ENCODE measurements at regions not wholly inside any gene's neighbourhood (a gene's known extent, or its start where the extent isn't known, plus 50 kb on each side); places are given as distances from the start of the nearest gene placed in this dataset.

GRCh38 chr7:4523219-4523618 is 158.9 kb upstream of the FOXK1 start:
- in situ Hi-C loops (cut with MboI) (no loop called here), intact Hi-C loops (cut with micrococcal nuclease) (no loop called here)
- CTCF ChIA-PET (ENCODE audit: low intra/inter-chr PET ratio) = no interaction called here
- Histone ChIP-seq H3K27me3 (ENCODE audit: control insufficient read depth in 2 of 2, insufficient read depth in 2 of 2, low read length in 2 of 2) (peaks cover 0 to 4% of the 10 kb centered on the region in 2 experiments; a peak in 2 of 5 replicates), H3K9me1 (ENCODE audit: control insufficient read depth, insufficient read depth, low read length) (no peaks in the 10 kb centered on the region), H3K27ac (ENCODE audit: extremely low read depth, low read depth, low read length) (no peak overlapping the region), H3K4me2 (ENCODE audit: insufficient read depth, low read length) (no peak overlapping the region), H4K20me1 (replicated peaks; ENCODE audit: control insufficient read depth, insufficient read depth, low read length) (no peaks in the 10 kb centered on the region), H3K79me2 (ENCODE audit: control insufficient read depth, insufficient read depth, low read length) (no peaks in the 10 kb centered on the region), H3K9me3 (replicated peaks; ENCODE audit: control insufficient read depth, insufficient read depth, low read depth, low read length) (no peaks in the 10 kb centered on the region), H3K4me3 (no peak overlapping the region), H3K9ac (ENCODE audit: insufficient read depth in 1 of 2, low read depth in 2 of 2, low read length in 2 of 2) (no peak overlapping the region), H2AFZ (ENCODE audit: low read depth, low read length) (no peak overlapping the region), H3K36me3 (ENCODE audit: control insufficient read depth, insufficient read depth, low read length) (no peaks in the 10 kb centered on the region), H3K4me1 (replicated peaks in 1 of 2; ENCODE audit: control insufficient read depth in 2 of 2, insufficient read depth in 2 of 2, low read length in 2 of 2) (no peaks in the 10 kb centered on the region)
- POLR2A ChIA-PET = interaction anchor here (0.6 kb wide), 1 partner anchor 1428 kb away, joined by 5 read pairs; no protein-coding TSS in a partner anchor
- TF ChIP-seq THAP7 (CRISPR knock-in tag; IDR thresholded peaks at IDR 0.05) = no peak
- TF ChIP-seq GMEB1 (CRISPR knock-in tag; IDR thresholded peaks at IDR 0.05) = no peak
- TF ChIP-seq FOXO4 (CRISPR knock-in tag; IDR thresholded peaks at IDR 0.05) = no peak
- no peak for TF ChIP-seq ZNF140 (CRISPR knock-in tag; IDR thresholded peaks at IDR 0.05)
- no peak for TF ChIP-seq PRPF4 (IDR thresholded peaks at IDR 0.05; ENCODE audit: insufficient read depth, low read depth, low read length, poor library complexity, severe bottlenecking)
- no peak for TF ChIP-seq ESRRB (CRISPR knock-in tag; IDR thresholded peaks at IDR 0.05; ENCODE audit: borderline replicate concordance)
- no peak for TF ChIP-seq ZNF41 (CRISPR knock-in tag; conservative IDR thresholded peaks at IDR 0.05)
- no peak for ATAC-seq
- no peak for DNase-seq (ENCODE audit: extremely low read depth in 1 of 4, low spot score in 3 of 4)
- no TSS peak for BruUV-seq (replicated peaks)
- FAIRE-seq = no peak

Measured in K562 (cell line).